WI38 (cell line): ENCODE measurements at regions not wholly inside any gene's neighbourhood (a gene's known extent, or its start where the extent isn't known, plus 50 kb on each side); places are given as distances from the start of the nearest gene placed in this dataset.

Experiments used
- H3K4me3 ChIP-seq: 2 replicates; pipeline ENCODE4 v1.5.1; 2011; ENCODE audit warnings: low read depth, mild to moderate bottlenecking, control low read depth, low read length
- CTCF ChIP-seq: IDR thresholded peaks from 2 replicates; pipeline ENCODE4 v1.5.1; 2012; ENCODE audit warnings: low read depth, mild to moderate bottlenecking, control low read depth, low read length

GRCh38 chr9:134496413-134497282 is 145.0 kb upstream of the COL5A1 start:
- peak overlapping the region; percentile 48 for H3K4me3 ChIP-seq
- TF ChIP-seq CTCF, result no peak

- H3K4me3 ChIP-seq, result no peak overlapping the region
- TF ChIP-seq CTCF, result no peak
Measured at GRCh38 chr9:134497283-134497860, 144.2 kb upstream of the COL5A1 start.

- H3K4me3 ChIP-seq, result no peak overlapping the region
- no peak for TF ChIP-seq CTCF
Measured at GRCh38 chr9:134498814-134499166, 142.8 kb upstream of the COL5A1 start.

GRCh38 chr9:134500931-134501760 is 140.5 kb upstream of the COL5A1 start:
- no peak for TF ChIP-seq CTCF

GRCh38 chr9:134501761-134502265 is 139.8 kb upstream of the COL5A1 start:
- no peak for TF ChIP-seq CTCF
- no peak overlapping the region for H3K4me3 ChIP-seq

More at GRCh38 chr9:134500931-134501760, 140.5 kb upstream of the COL5A1 start:
- no peak overlapping the region for H3K4me3 ChIP-seq

GRCh38 chr9:134502266-134502791 is 139.3 kb upstream of the COL5A1 start:
- TF ChIP-seq CTCF, result no peak
- no peak overlapping the region for H3K4me3 ChIP-seq
